HCT116 (cell line): ENCODE measurements at regions not wholly inside any gene's neighbourhood (a gene's known extent, or its start where the extent isn't known, plus 50 kb on each side); places are given as distances from the start of the nearest gene placed in this dataset.

Experiments
- ATAC-seq: fragments of 200-7000 bp; cut with Tn5 transposase; 2 replicates; pipeline ENCODE4 v1.9.1; 2020; ENCODE audit warnings: mild to moderate bottlenecking, moderate library complexity
- BruUV-seq: library from RNA; stranded (reverse); fragments of 400-500 nt; replicated peaks from 2 replicates; lab custom pipeline; 2021; lab: Mats Ljungman, UMichigan
- CTCF ChIA-PET: fragments of 300-600 bp; sonication (Branson Sonifier 250); formaldehyde crosslinking; loops from one replicate; lab custom pipeline; 2021; ENCODE audit warnings: antibody characterized with exemption; lab: Charles Lee
- POLR2A ChIA-PET: fragments of 300-600, 350-600 bp; sonication (Branson Sonifier 250); formaldehyde crosslinking; loops from one replicate; lab custom pipeline; 2021; ENCODE audit warnings: antibody characterized with exemption; lab: Charles Lee
- RAD21 ChIA-PET, 2 experiments: fragments of 300-600 bp; sonication (Branson Sonifier 250); formaldehyde crosslinking; loops; one replicate each; lab custom pipeline; 2023; ENCODE audit warnings: low total read pairs in 2 of 2; ENCODE audit not compliant: uncharacterized antibody in 2 of 2, unreplicated experiment in 2 of 2, low non-redundant PET in 1 of 2; lab: Charles Lee
- DNase-seq: peaks from one replicate; pipeline ENCODE4 v3.0.0-alpha.2; 2010; ENCODE audit warnings: low read depth, low spot score
- H2AFZ ChIP-seq: fragments of 200-600 bp; shearing (Covaris generic), sonication (generic); 2 replicates; pipeline ENCODE4 v1.6.1; 2017; ENCODE audit warnings: low read depth, mixed run types, mixed read lengths, antibody characterized with exemption, low read length; ENCODE audit not compliant: poor library complexity, severe bottlenecking
- H3K27ac ChIP-seq: 2 replicates; pipeline ENCODE4 v1.5.1; 2012; ENCODE audit warnings: low read depth, low read length
- H3K27me3 ChIP-seq: fragments of 200-600 bp; sonication (generic); 2 replicates; pipeline ENCODE4 v1.6.1; 2016; ENCODE audit warnings: mixed run types, low read length, mixed read lengths; ENCODE audit not compliant: insufficient read depth
- H3K36me3 ChIP-seq, 2 experiments: fragments of 200-500 bp in 1 of 2; fragments of 200-600 bp in 1 of 2; sonication (Bioruptor generic) in 1 of 2; sonication (generic) in 1 of 2; 2 replicates each; pipeline versions ENCODE4 v1.5.1 to v1.6.1; 2014 to 2016; ENCODE audit warnings: low read length in 2 of 2, inconsistent platforms in 1 of 2, mixed read lengths in 1 of 2, mixed run types in 1 of 2; ENCODE audit not compliant: insufficient read depth in 2 of 2, control insufficient read depth in 1 of 2
- H3K4me1 ChIP-seq, 2 experiments: fragments of 200-600 bp in 1 of 2; sonication (generic) in 1 of 2; 2 replicates each; pipeline versions ENCODE4 v1.5.1 to v1.6.1; 2012 to 2017; ENCODE audit warnings: low read length in 2 of 2, inconsistent platforms in 1 of 2, mild to moderate bottlenecking in 1 of 2, mixed read lengths in 1 of 2, mixed run types in 1 of 2, moderate library complexity in 1 of 2; ENCODE audit not compliant: insufficient read depth in 2 of 2, control insufficient read depth in 1 of 2
- H3K4me2 ChIP-seq: fragments of 200-600 bp; sonication (generic); 2 replicates; pipeline ENCODE4 v1.6.1; 2017; ENCODE audit warnings: mixed run types, low read length, mixed read lengths
- H3K4me3 ChIP-seq, 2 experiments: fragments of 200-600 bp in 1 of 2; sonication (generic) in 1 of 2; replicated peaks in 1 of 2; 2 replicates each; pipeline ENCODE4 v1.5.1; 2011 to 2016; ENCODE audit warnings: low read length in 2 of 2, control low read depth in 1 of 2, low read depth in 1 of 2, mild to moderate bottlenecking in 1 of 2, mixed read lengths in 1 of 2, mixed run types in 1 of 2
- H3K79me2 ChIP-seq: fragments of 200-600 bp; sonication (generic); 2 replicates; pipeline ENCODE4 v1.6.1; 2017; ENCODE audit warnings: mild to moderate bottlenecking, mixed run types, low read length, moderate library complexity, mixed read lengths; ENCODE audit not compliant: insufficient read depth
- H3K9ac ChIP-seq: fragments of 200-600 bp; sonication (generic); 2 replicates; pipeline ENCODE4 v1.6.1; 2016; ENCODE audit warnings: low read length, mixed read lengths
- H3K9me2 ChIP-seq: fragments of 200-600 bp; sonication (generic), shearing (Covaris generic); 2 replicates; pipeline ENCODE4 v1.6.1; 2017; ENCODE audit warnings: mixed run types, mild to moderate bottlenecking, moderate library complexity; ENCODE audit not compliant: insufficient read depth
- H3K9me3 ChIP-seq, 2 experiments: fragments of 200-500 bp in 1 of 2; fragments of 200-600 bp in 1 of 2; sonication (Bioruptor generic) in 1 of 2; sonication (generic) in 1 of 2; 2 replicates each; pipeline ENCODE4 v1.6.1; 2014 to 2017; ENCODE audit warnings: low read length in 2 of 2, mixed read lengths in 2 of 2, inconsistent platforms in 1 of 2, low read depth in 1 of 2, mild to moderate bottlenecking in 1 of 2, mixed run types in 1 of 2, moderate library complexity in 1 of 2; ENCODE audit not compliant: control insufficient read depth in 1 of 2, insufficient read depth in 1 of 2
- H4K20me1 ChIP-seq: fragments of 200-600 bp; sonication (generic), shearing (Covaris generic); 2 replicates; pipeline ENCODE4 v1.6.1; 2017; ENCODE audit warnings: mixed run types, mild to moderate bottlenecking, moderate library complexity; ENCODE audit not compliant: insufficient read depth
- CBX3 ChIP-seq: IDR thresholded peaks from 2 replicates; pipeline ENCODE4 v1.6.1; 2012; ENCODE audit warnings: low read depth
- CEBPB ChIP-seq: IDR thresholded peaks from 2 replicates; pipeline ENCODE4 v1.6.1; 2012; ENCODE audit warnings: low read depth
- EGR1 ChIP-seq: IDR thresholded peaks from 2 replicates; pipeline ENCODE4 v1.6.1; 2012; ENCODE audit warnings: low read depth
- ELF1 ChIP-seq: IDR thresholded peaks from 2 replicates; pipeline ENCODE4 v1.6.1; 2012; ENCODE audit warnings: low read depth, borderline replicate concordance
- EZH2 ChIP-seq: fragments of 200-600 bp; sonication (generic); IDR thresholded peaks from 2 replicates; pipeline ENCODE4 v1.6.1; 2017; ENCODE audit warnings: antibody characterized with exemption, mixed run types
- EZH2phosphoT487 ChIP-seq: fragments of 200-600 bp; IDR thresholded peaks from 2 replicates; pipeline ENCODE4 v1.6.1; 2018; ENCODE audit warnings: antibody characterized with exemption, borderline replicate concordance
- FOSL1 ChIP-seq: IDR thresholded peaks from 2 replicates; pipeline ENCODE4 v1.6.1; 2012; ENCODE audit warnings: low read depth
- JUND ChIP-seq: IDR thresholded peaks from 2 replicates; pipeline ENCODE4 v1.6.1; 2012
- POLR2AphosphoS5 ChIP-seq: IDR thresholded peaks from 2 replicates; pipeline ENCODE4 v1.6.1; 2011; ENCODE audit warnings: mild to moderate bottlenecking, low read depth, low read length, moderate library complexity
- RAD21 ChIP-seq: IDR thresholded peaks from 2 replicates; pipeline ENCODE4 v1.6.1; 2012; ENCODE audit warnings: low read depth, mild to moderate bottlenecking
- SIN3A ChIP-seq: IDR thresholded peaks from 2 replicates; pipeline ENCODE4 v1.6.1; 2012; ENCODE audit warnings: low read depth
- SP1 ChIP-seq: IDR thresholded peaks from 2 replicates; pipeline ENCODE4 v1.6.1; 2012; ENCODE audit warnings: low read depth
- SRF ChIP-seq: IDR thresholded peaks from 2 replicates; pipeline ENCODE4 v1.6.1; 2012; ENCODE audit warnings: low read depth
- TCF7L2 ChIP-seq: IDR thresholded peaks from 2 replicates; pipeline ENCODE4 v1.7.0; 2011; ENCODE audit warnings: borderline replicate concordance, inconsistent platforms; ENCODE audit not compliant: insufficient read depth, insufficient read length; ENCODE audit errors: extremely low read depth
- YY1 ChIP-seq: IDR thresholded peaks from 2 replicates; pipeline ENCODE4 v1.6.1; 2011; ENCODE audit warnings: low read length, low read depth, moderate library complexity, mild to moderate bottlenecking; ENCODE audit not compliant: insufficient replicate concordance; ENCODE audit errors: extremely low read depth
- ZFX ChIP-seq: fragments of 450-650 bp; IDR thresholded peaks from 2 replicates; pipeline ENCODE4 v1.6.1; 2017
- ZNF274 ChIP-seq: fragments of 200-500 bp; sonication (Bioruptor generic); IDR thresholded peaks from 2 replicates; pipeline ENCODE4 v1.6.1; 2014; ENCODE audit warnings: mild to moderate bottlenecking, low read depth, low read length, inconsistent platforms
- intact Hi-C: fragments of 100-400 bp; cut with micrococcal nuclease; formaldehyde crosslinking; loops from 2 replicates; pipeline ENCODE4 v1.10.0; 2022
- TF ChIP-seq, protein P1 (sequence below): IDR thresholded peaks from 2 replicates; pipeline ENCODE4 v1.6.1; 2012
- TF ChIP-seq, protein P2 (sequence below): IDR thresholded peaks from 2 replicates; pipeline ENCODE4 v1.6.1; 2012
- TF ChIP-seq, protein P3 (sequence below), 3 experiments: fragments of 200-600 bp in 1 of 3; sonication (generic) in 1 of 3; IDR thresholded peaks in 2 of 3; conservative IDR thresholded peaks in 1 of 3; 2 replicates each; pipeline ENCODE4 v1.5.1; 2012 to 2017; ENCODE audit warnings: low read depth in 2 of 3, low read length in 2 of 3, antibody characterized with exemption in 1 of 3, borderline replicate concordance in 1 of 3, control low read depth in 1 of 3, mild to moderate bottlenecking in 1 of 3, mixed read lengths in 1 of 3, mixed run types in 1 of 3, moderate library complexity in 1 of 3; ENCODE audit not compliant: insufficient read depth in 1 of 3

DNA sequence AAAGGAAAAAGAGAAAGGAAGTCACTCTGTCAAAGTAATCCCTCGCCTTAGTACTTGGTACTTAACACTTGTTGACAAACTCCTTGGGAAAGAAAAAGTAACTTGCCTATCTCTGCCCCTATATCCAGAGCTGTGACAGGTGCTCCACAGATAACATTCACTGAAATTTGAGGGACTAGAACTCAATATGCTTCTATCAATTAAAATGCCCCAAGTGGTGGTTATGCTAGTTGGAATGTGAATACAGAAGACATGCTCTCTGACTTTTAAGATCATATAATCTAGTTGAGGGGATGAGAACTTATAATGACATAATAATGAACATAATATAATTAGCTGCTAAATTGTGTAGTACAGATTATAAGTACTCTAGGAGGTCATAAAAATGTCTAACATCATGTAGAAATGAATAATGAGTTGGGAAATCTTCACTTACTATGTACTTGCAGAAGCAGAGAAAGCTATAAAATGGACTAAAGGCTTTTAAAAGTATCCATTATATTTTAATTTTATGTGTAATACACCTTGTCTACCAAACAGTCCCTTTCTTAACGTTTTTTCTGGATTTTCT, 153.1 kb upstream of the CCDC54 start:
- H3K36me3 ChIP-seq: no peaks in the 10 kb centered on the region
- H3K4me2 ChIP-seq: no peak overlapping the region
- H3K4me1 ChIP-seq: no peaks in the 10 kb centered on the region
- H2AFZ ChIP-seq: no peak overlapping the region
- ChIA-PET POLR2A (no interaction called here), CTCF (interaction anchor here (1.1 kb wide), 1 partner anchor 12 kb away, joined by 3 read pairs; no protein-coding TSS in a partner anchor), RAD21 (no interaction called here)
- no peaks in the 10 kb centered on the region for H3K27me3 ChIP-seq
- H3K9me2 ChIP-seq: no peaks in the 10 kb centered on the region
- no peak for TF ChIP-seq EZH2
- TF ChIP-seq POLR2AphosphoS5: no peak
- TF ChIP-seq SIN3A: no peak
- no peak for TF ChIP-seq SRF
- TF ChIP-seq JUND: no peak
- TF ChIP-seq, protein P1, sequence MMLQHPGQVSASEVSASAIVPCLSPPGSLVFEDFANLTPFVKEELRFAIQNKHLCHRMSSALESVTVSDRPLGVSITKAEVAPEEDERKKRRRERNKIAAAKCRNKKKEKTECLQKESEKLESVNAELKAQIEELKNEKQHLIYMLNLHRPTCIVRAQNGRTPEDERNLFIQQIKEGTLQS: no peak
- no peak for TF ChIP-seq SP1
- TF ChIP-seq TCF7L2: no peak
- no peak for TF ChIP-seq ELF1
- TF ChIP-seq ZFX: no peak
- TF ChIP-seq, protein P2, sequence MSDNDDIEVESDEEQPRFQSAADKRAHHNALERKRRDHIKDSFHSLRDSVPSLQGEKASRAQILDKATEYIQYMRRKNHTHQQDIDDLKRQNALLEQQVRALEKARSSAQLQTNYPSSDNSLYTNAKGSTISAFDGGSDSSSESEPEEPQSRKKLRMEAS: no peak
- TF ChIP-seq FOSL1: no peak
- no peak for TF ChIP-seq EGR1
- no peak for TF ChIP-seq RAD21
- TF ChIP-seq YY1: no peak
- no peak for TF ChIP-seq CEBPB
- TF ChIP-seq ZNF274: no peak
- TF ChIP-seq, protein P3, sequence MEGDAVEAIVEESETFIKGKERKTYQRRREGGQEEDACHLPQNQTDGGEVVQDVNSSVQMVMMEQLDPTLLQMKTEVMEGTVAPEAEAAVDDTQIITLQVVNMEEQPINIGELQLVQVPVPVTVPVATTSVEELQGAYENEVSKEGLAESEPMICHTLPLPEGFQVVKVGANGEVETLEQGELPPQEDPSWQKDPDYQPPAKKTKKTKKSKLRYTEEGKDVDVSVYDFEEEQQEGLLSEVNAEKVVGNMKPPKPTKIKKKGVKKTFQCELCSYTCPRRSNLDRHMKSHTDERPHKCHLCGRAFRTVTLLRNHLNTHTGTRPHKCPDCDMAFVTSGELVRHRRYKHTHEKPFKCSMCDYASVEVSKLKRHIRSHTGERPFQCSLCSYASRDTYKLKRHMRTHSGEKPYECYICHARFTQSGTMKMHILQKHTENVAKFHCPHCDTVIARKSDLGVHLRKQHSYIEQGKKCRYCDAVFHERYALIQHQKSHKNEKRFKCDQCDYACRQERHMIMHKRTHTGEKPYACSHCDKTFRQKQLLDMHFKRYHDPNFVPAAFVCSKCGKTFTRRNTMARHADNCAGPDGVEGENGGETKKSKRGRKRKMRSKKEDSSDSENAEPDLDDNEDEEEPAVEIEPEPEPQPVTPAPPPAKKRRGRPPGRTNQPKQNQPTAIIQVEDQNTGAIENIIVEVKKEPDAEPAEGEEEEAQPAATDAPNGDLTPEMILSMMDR (IDR thresholded peaks at IDR 0.05 in 2 of 3, conservative IDR thresholded peaks at IDR 0.05 in 1 of 3; ENCODE audit: borderline replicate concordance in 1 of 3, insufficient read depth in 1 of 3, low read depth in 2 of 3, low read length in 2 of 3): no peak
- TF ChIP-seq EZH2phosphoT487: no peak
- no peak for TF ChIP-seq CBX3
- no peaks in the 10 kb centered on the region for H3K79me2 ChIP-seq
- no peak for ATAC-seq
- intact Hi-C loops: no loop called here
- BruUV-seq: no TSS peak
- no peak overlapping the region for H3K27ac ChIP-seq
- no peak overlapping the region for H3K4me3 ChIP-seq
- H3K9ac ChIP-seq: no peak overlapping the region
- no peak for DNase-seq
- H3K9me3 ChIP-seq: no peaks in the 10 kb centered on the region
- no peaks in the 10 kb centered on the region for H4K20me1 ChIP-seq
